Trophoblast cell (in vitro differentiated cells and primary cell): ENCODE measurements at regions not wholly inside any gene's neighbourhood (a gene's known extent, or its start where the extent isn't known, plus 50 kb on each side); places are given as distances from the start of the nearest gene placed in this dataset.
"Not testable (repeated sequence)": the region's sequence is repeated elsewhere in the genome, so short reads cannot be mapped to it uniquely, and the experiment has no call there.

Experiments
- DNase-seq, 2 donors: peaks; one replicate each; pipeline ENCODE4 v3.0.0-alpha.2; 2016
- H2AFZ ChIP-seq: 2 replicates; pipeline ENCODE4 v1.6.1; 2013; ENCODE audit warnings: low read length, moderate library complexity, mild to moderate bottlenecking; ENCODE audit not compliant: insufficient read depth, poor library complexity
- H2AK5ac ChIP-seq: 2 replicates; pipeline ENCODE4 v1.6.1; 2013; ENCODE audit warnings: mild to moderate bottlenecking, low read length
- H2BK120ac ChIP-seq: 2 replicates; pipeline ENCODE4 v1.6.1; 2013; ENCODE audit warnings: low read length, mild to moderate bottlenecking, moderate library complexity; ENCODE audit not compliant: insufficient read depth, poor library complexity
- H2BK12ac ChIP-seq: 2 replicates; pipeline ENCODE4 v1.6.1; 2013; ENCODE audit warnings: mild to moderate bottlenecking, low read length, moderate library complexity
- H2BK5ac ChIP-seq: 2 replicates; pipeline ENCODE4 v1.6.1; 2013; ENCODE audit warnings: low read length, low read depth, moderate library complexity, mild to moderate bottlenecking; ENCODE audit not compliant: poor library complexity
- H3K14ac ChIP-seq: 2 replicates; pipeline ENCODE4 v1.6.1; 2013; ENCODE audit warnings: mild to moderate bottlenecking, low read length
- H3K18ac ChIP-seq: 2 replicates; pipeline ENCODE4 v1.6.1; 2013; ENCODE audit warnings: mild to moderate bottlenecking, low read length
- H3K23ac ChIP-seq: 2 replicates; pipeline ENCODE4 v1.6.1; 2013; ENCODE audit warnings: low read length
- H3K27ac ChIP-seq: 2 replicates; pipeline ENCODE4 v1.5.1; 2013; ENCODE audit warnings: low read depth, mild to moderate bottlenecking, inconsistent platforms, low read length, moderate library complexity
- H3K27me3 ChIP-seq: 2 replicates; pipeline ENCODE4 v1.6.1; 2013; ENCODE audit warnings: inconsistent platforms, mild to moderate bottlenecking, low read length, moderate library complexity; ENCODE audit not compliant: insufficient read depth
- H3K36me3 ChIP-seq, 2 experiments: 1 replicate in 1 of 2; 2 replicates in 1 of 2; pipeline ENCODE4 v1.6.1; 2013; ENCODE audit warnings: low read length in 2 of 2, mild to moderate bottlenecking in 2 of 2, moderate library complexity in 1 of 2; ENCODE audit not compliant: insufficient read depth in 2 of 2, control insufficient read depth in 1 of 2
- H3K4ac ChIP-seq: 2 replicates; pipeline ENCODE4 v1.6.1; 2013; ENCODE audit warnings: low read depth, mild to moderate bottlenecking, low read length, moderate library complexity
- H3K4me1 ChIP-seq, 2 experiments: 1 replicate in 1 of 2; 2 replicates in 1 of 2; pipeline ENCODE4 v1.6.1; 2013; ENCODE audit warnings: low read length in 2 of 2, mild to moderate bottlenecking in 2 of 2, moderate library complexity in 1 of 2; ENCODE audit not compliant: insufficient read depth in 2 of 2, control insufficient read depth in 1 of 2
- H3K4me2 ChIP-seq: 2 replicates; pipeline ENCODE4 v1.6.1; 2013; ENCODE audit warnings: inconsistent platforms, mild to moderate bottlenecking, low read length, moderate library complexity
- H3K4me3 ChIP-seq: 2 replicates; pipeline ENCODE4 v1.5.1; 2013; ENCODE audit warnings: mild to moderate bottlenecking, low read depth, low read length, inconsistent platforms
- H3K79me1 ChIP-seq: one replicate; pipeline ENCODE4 v1.6.1; 2013; ENCODE audit warnings: low read length
- H3K79me2 ChIP-seq: 2 replicates; pipeline ENCODE4 v1.6.1; 2013; ENCODE audit warnings: low read length, mild to moderate bottlenecking; ENCODE audit not compliant: control insufficient read depth, insufficient read depth, poor library complexity
- H3K9ac ChIP-seq: 2 replicates; pipeline ENCODE4 v1.6.1; 2013; ENCODE audit warnings: mild to moderate bottlenecking, low read length
- H3K9me3 ChIP-seq: 2 replicates; pipeline ENCODE4 v1.6.1; 2013; ENCODE audit warnings: low read depth, mild to moderate bottlenecking, control low read depth, inconsistent platforms, low read length; ENCODE audit not compliant: insufficient read depth
- H4K12ac ChIP-seq: 2 replicates; pipeline ENCODE4 v1.6.1; 2013; ENCODE audit warnings: low read depth, mild to moderate bottlenecking, low read length, moderate library complexity
- H4K8ac ChIP-seq: 2 replicates; pipeline ENCODE4 v1.6.1; 2013; ENCODE audit warnings: low read depth, mild to moderate bottlenecking, low read length, moderate library complexity
- H4K91ac ChIP-seq: one replicate; pipeline ENCODE4 v1.6.1; 2013; ENCODE audit warnings: low read depth, mild to moderate bottlenecking, low read length, moderate library complexity
- WGBS: extraction: QIAGEN DNeasy Blood & Tissue Kit; methylation state at CpG from one replicate; pipeline ENCODE4 v1.1.7; 2013; ENCODE audit warnings: missing lambda C conversion rate; ENCODE audit not compliant: insufficient read length, insufficient coverage; ENCODE audit errors: extremely low coverage; 5-methylcytosine and 5-hydroxymethylcytosine counted together

GRCh38 chr12:13841-14240 is 52.7 kb upstream of the IQSEC3 start:
- not testable (repeated sequence) for H3K4me2 ChIP-seq, H2AFZ ChIP-seq, H2BK5ac ChIP-seq, H3K23ac ChIP-seq, H3K27me3 ChIP-seq, H2AK5ac ChIP-seq, H3K79me1 ChIP-seq, H3K9me3 ChIP-seq, H2BK12ac ChIP-seq, H2BK120ac ChIP-seq, H3K9ac ChIP-seq, H3K14ac ChIP-seq, H3K27ac ChIP-seq, H3K4ac ChIP-seq, H3K36me3 ChIP-seq, H3K79me2 ChIP-seq, H3K4me3 ChIP-seq, H4K8ac ChIP-seq, H4K91ac ChIP-seq, DNase-seq, H4K12ac ChIP-seq, H3K18ac ChIP-seq, H3K4me1 ChIP-seq
- WGBS: no CpG with 5 or more reads among the region's 5 CpGs

- H3K27me3 ChIP-seq, H3K9ac ChIP-seq, H2BK5ac ChIP-seq, H3K4ac ChIP-seq, H4K12ac ChIP-seq, H3K9me3 ChIP-seq, H3K27ac ChIP-seq, H2BK12ac ChIP-seq, DNase-seq, H3K4me1 ChIP-seq, H4K8ac ChIP-seq, H2BK120ac ChIP-seq, H3K23ac ChIP-seq, H3K4me2 ChIP-seq, H4K91ac ChIP-seq, H3K79me1 ChIP-seq, H2AFZ ChIP-seq, H3K36me3 ChIP-seq, H3K18ac ChIP-seq, H3K79me2 ChIP-seq, H2AK5ac ChIP-seq, H3K14ac ChIP-seq, H3K4me3 ChIP-seq: not testable (repeated sequence)
- no CpG with 5 or more reads among the region's 12 CpGs for WGBS
Observed at GRCh38 chr12:14696-15095, 51.9 kb upstream of the IQSEC3 start.

GRCh38 chr12:15381-15780 is 51.2 kb upstream of the IQSEC3 start:
- H4K8ac ChIP-seq, H2BK5ac ChIP-seq, H4K91ac ChIP-seq, H3K27me3 ChIP-seq, H2BK120ac ChIP-seq, H3K36me3 ChIP-seq, H3K9me3 ChIP-seq, H3K27ac ChIP-seq, H3K4ac ChIP-seq, H2AK5ac ChIP-seq, DNase-seq, H4K12ac ChIP-seq, H2BK12ac ChIP-seq, H3K14ac ChIP-seq, H3K79me2 ChIP-seq, H3K4me2 ChIP-seq, H2AFZ ChIP-seq, H3K79me1 ChIP-seq, H3K4me3 ChIP-seq, H3K18ac ChIP-seq, H3K9ac ChIP-seq, H3K4me1 ChIP-seq, H3K23ac ChIP-seq: not testable (repeated sequence)
- no CpG with 5 or more reads among the region's 9 CpGs for WGBS

GRCh38 chr12:16019-16418 is 50.5 kb upstream of the IQSEC3 start:
- H2BK5ac ChIP-seq, H3K18ac ChIP-seq, H3K27ac ChIP-seq, H3K4ac ChIP-seq, H2AK5ac ChIP-seq, H3K79me1 ChIP-seq, H3K9me3 ChIP-seq, DNase-seq, H3K27me3 ChIP-seq, H3K79me2 ChIP-seq, H2BK12ac ChIP-seq, H3K4me3 ChIP-seq, H4K8ac ChIP-seq, H3K9ac ChIP-seq, H2AFZ ChIP-seq, H3K23ac ChIP-seq, H3K4me2 ChIP-seq, H4K91ac ChIP-seq, H3K4me1 ChIP-seq, H3K14ac ChIP-seq, H4K12ac ChIP-seq, H2BK120ac ChIP-seq: not testable (repeated sequence)
- peaks cover 9 to 12% of the 10 kb centered on the region in 2 experiments for H3K36me3 ChIP-seq
- WGBS: no CpG with 5 or more reads among the region's 9 CpGs
